ENCODE measurements at regions not wholly inside any gene's neighbourhood (a gene's known extent, or its start where the extent isn't known, plus 50 kb on each side); places are given as distances from the start of the nearest gene placed in this dataset.

GRCh38 chr3:144754076-144754783, 782.6 kb downstream of the DIPK2A start:
- no peak overlapping the region for H3K4me3 ChIP-seq (replicated peaks; ENCODE audit: low read depth, low read length)
- no peak for DNase-seq (ENCODE audit: extremely low read depth, low read depth)
- TF ChIP-seq CTCF (IDR thresholded peaks at IDR 0.05; ENCODE audit: low read depth, low read length, missing control alignments), result no peak

GRCh38 chr3:144756704-144757440, 785.2 kb downstream of the DIPK2A start:
- DNase-seq (ENCODE audit: extremely low read depth, low read depth), result no peak

GRCh38 chr3:144760831-144761230, 789.2 kb downstream of the DIPK2A start:
- H3K4me3 ChIP-seq (replicated peaks; ENCODE audit: low read depth, low read length), result no peak overlapping the region
- DNase-seq (ENCODE audit: extremely low read depth, low read depth), result no peak
- TF ChIP-seq CTCF (IDR thresholded peaks at IDR 0.05; ENCODE audit: low read depth, low read length, missing control alignments), result no peak

More at GRCh38 chr3:144756704-144757440, 785.2 kb downstream of the DIPK2A start:
- no peak overlapping the region for H3K4me3 ChIP-seq (replicated peaks; ENCODE audit: low read depth, low read length)
- TF ChIP-seq CTCF (IDR thresholded peaks at IDR 0.05; ENCODE audit: low read depth, low read length, missing control alignments), result no peak

- H3K4me3 ChIP-seq (replicated peaks; ENCODE audit: low read depth, low read length), result no peak overlapping the region
- no peak for DNase-seq (ENCODE audit: extremely low read depth, low read depth)
- TF ChIP-seq CTCF (IDR thresholded peaks at IDR 0.05; ENCODE audit: low read depth, low read length, missing control alignments), result no peak
These were observed 790.5 kb downstream of the DIPK2A start for GRCh38 chr3:144762091-144762490.

GRCh38 chr3:144763878-144764454, 792.3 kb downstream of the DIPK2A start:
- no peak for DNase-seq (ENCODE audit: extremely low read depth, low read depth)
- no peak for TF ChIP-seq CTCF (IDR thresholded peaks at IDR 0.05; ENCODE audit: low read depth, low read length, missing control alignments)
- no peak overlapping the region for H3K4me3 ChIP-seq (replicated peaks; ENCODE audit: low read depth, low read length)

GRCh38 chr3:144770281-144770680, 798.7 kb downstream of the DIPK2A start:
- TF ChIP-seq CTCF (IDR thresholded peaks at IDR 0.05; ENCODE audit: low read depth, low read length, missing control alignments), result no peak
- DNase-seq (ENCODE audit: extremely low read depth, low read depth), result no peak
- H3K4me3 ChIP-seq (replicated peaks; ENCODE audit: low read depth, low read length), result no peak overlapping the region
